ENCODE measurements at regions not wholly inside any gene's neighbourhood (a gene's known extent, or its start where the extent isn't known, plus 50 kb on each side); places are given as distances from the start of the nearest gene placed in this dataset.

GRCh38 chr3:188041193-188041592 lies 112.8 kb upstream of the LPP start:
- DNase-seq (ENCODE audit: low spot score) = no peak

- DNase-seq (ENCODE audit: low spot score) = no peak
These were observed 112.1 kb upstream of the LPP start for GRCh38 chr3:188041895-188042294.

GRCh38 chr3:188042466-188042865 lies 111.5 kb upstream of the LPP start:
- no peak for DNase-seq (ENCODE audit: low spot score)

GRCh38 chr3:188043891-188044290 lies 110.1 kb upstream of the LPP start:
- no peak for DNase-seq (ENCODE audit: low spot score)

GRCh38 chr3:188046561-188047211 lies 107.3 kb upstream of the LPP start:
- no peak for DNase-seq (ENCODE audit: low spot score)

- no peak for DNase-seq (ENCODE audit: low spot score)
These were observed 106.4 kb upstream of the LPP start for GRCh38 chr3:188047536-188047935.

- peak; percentile 21 for DNase-seq (ENCODE audit: low spot score)
These were observed 104.1 kb upstream of the LPP start for GRCh38 chr3:188049606-188050530.

- DNase-seq (ENCODE audit: low spot score) = no peak
These were observed 102.2 kb upstream of the LPP start for GRCh38 chr3:188051801-188052168.

- DNase-seq (ENCODE audit: low spot score) = no peak
These were observed 101.6 kb upstream of the LPP start for GRCh38 chr3:188052169-188053035.

GRCh38 chr3:188053036-188053340 lies 101.0 kb upstream of the LPP start:
- DNase-seq (ENCODE audit: low spot score) = no peak

- no peak for DNase-seq (ENCODE audit: low spot score)
These were observed 100.1 kb upstream of the LPP start for GRCh38 chr3:188053710-188054380.

GRCh38 chr3:188054541-188054940 lies 99.4 kb upstream of the LPP start:
- no peak for DNase-seq (ENCODE audit: low spot score)

GRCh38 chr3:188055388-188055787 lies 98.6 kb upstream of the LPP start:
- no peak for DNase-seq (ENCODE audit: low spot score)

GRCh38 chr3:188057124-188057523 lies 96.8 kb upstream of the LPP start:
- no peak for DNase-seq (ENCODE audit: low spot score)

- DNase-seq (ENCODE audit: low spot score) = no peak
These were observed 95.3 kb upstream of the LPP start for GRCh38 chr3:188058569-188059184.

- DNase-seq (ENCODE audit: low spot score) = no peak
These were observed 94.6 kb upstream of the LPP start for GRCh38 chr3:188059351-188059750.

- DNase-seq (ENCODE audit: low spot score) = no peak
These were observed 93.6 kb upstream of the LPP start for GRCh38 chr3:188060264-188060835.

GRCh38 chr3:188060840-188061544 lies 93.0 kb upstream of the LPP start:
- DNase-seq (ENCODE audit: low spot score) = peak; percentile 65

GRCh38 chr3:188062216-188062615 lies 91.7 kb upstream of the LPP start:
- no peak for DNase-seq (ENCODE audit: low spot score)

- no peak for DNase-seq (ENCODE audit: low spot score)
These were observed 89.0 kb upstream of the LPP start for GRCh38 chr3:188064831-188065493.

Data from NAMALWA (cell line).